ENCODE measurements at regions not wholly inside any gene's neighbourhood (a gene's known extent, or its start where the extent isn't known, plus 50 kb on each side); places are given as distances from the start of the nearest gene placed in this dataset.

DNA sequence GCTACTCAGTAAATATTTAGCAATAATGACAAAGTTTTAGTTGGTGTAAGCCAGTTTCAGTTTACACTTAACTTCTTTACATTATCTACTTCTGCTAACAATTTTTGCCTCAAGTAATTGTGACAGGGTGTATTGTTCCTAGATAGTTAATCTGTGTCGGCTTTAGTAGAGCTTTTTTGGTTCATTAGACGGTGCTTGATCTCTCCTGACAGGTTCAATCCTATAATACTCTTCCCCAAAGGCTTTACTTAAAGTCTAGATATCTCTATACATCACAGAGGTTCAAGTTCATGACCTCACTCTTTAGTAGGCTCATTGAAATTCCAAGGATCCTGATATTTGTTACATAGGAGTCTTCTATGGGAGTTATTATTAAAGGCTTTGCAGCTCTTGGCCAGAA, 365.6 kb upstream of the DPPA4 start:
- no peak for TF ChIP-seq EZH2 (IDR thresholded peaks at IDR 0.05; ENCODE audit: borderline replicate concordance)
- TF ChIP-seq, protein P1, sequence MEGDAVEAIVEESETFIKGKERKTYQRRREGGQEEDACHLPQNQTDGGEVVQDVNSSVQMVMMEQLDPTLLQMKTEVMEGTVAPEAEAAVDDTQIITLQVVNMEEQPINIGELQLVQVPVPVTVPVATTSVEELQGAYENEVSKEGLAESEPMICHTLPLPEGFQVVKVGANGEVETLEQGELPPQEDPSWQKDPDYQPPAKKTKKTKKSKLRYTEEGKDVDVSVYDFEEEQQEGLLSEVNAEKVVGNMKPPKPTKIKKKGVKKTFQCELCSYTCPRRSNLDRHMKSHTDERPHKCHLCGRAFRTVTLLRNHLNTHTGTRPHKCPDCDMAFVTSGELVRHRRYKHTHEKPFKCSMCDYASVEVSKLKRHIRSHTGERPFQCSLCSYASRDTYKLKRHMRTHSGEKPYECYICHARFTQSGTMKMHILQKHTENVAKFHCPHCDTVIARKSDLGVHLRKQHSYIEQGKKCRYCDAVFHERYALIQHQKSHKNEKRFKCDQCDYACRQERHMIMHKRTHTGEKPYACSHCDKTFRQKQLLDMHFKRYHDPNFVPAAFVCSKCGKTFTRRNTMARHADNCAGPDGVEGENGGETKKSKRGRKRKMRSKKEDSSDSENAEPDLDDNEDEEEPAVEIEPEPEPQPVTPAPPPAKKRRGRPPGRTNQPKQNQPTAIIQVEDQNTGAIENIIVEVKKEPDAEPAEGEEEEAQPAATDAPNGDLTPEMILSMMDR (IDR thresholded peaks at IDR 0.05; ENCODE audit: poor library complexity), result no peak
- no peak for TF ChIP-seq EZH2phosphoT487 (IDR thresholded peaks at IDR 0.05; ENCODE audit: low read depth, severe bottlenecking, unreplicated experiment)
